Hepatocyte (in vitro differentiated cells): ENCODE measurements at regions not wholly inside any gene's neighbourhood (a gene's known extent, or its start where the extent isn't known, plus 50 kb on each side); places are given as distances from the start of the nearest gene placed in this dataset.

Experiments
- CTCF ChIP-seq: fragments of 200-600 bp; sonication (generic); IDR thresholded peaks from 2 replicates; pipeline ENCODE4 v1.5.1; 2016; ENCODE audit warnings: antibody characterized with exemption, mild to moderate bottlenecking; ENCODE audit not compliant: poor library complexity
- EZH2 ChIP-seq: fragments of 200-600 bp; sonication (generic); IDR thresholded peaks from 2 replicates; pipeline ENCODE4 v1.6.1; 2016; ENCODE audit warnings: antibody characterized with exemption, mild to moderate bottlenecking, borderline replicate concordance
- EZH2phosphoT487 ChIP-seq: fragments of 200-600 bp; sonication (generic); IDR thresholded peaks from one replicate; pipeline ENCODE4 v1.6.1; 2018; ENCODE audit warnings: antibody characterized with exemption, mild to moderate bottlenecking, low read depth, moderate library complexity; ENCODE audit not compliant: unreplicated experiment, severe bottlenecking

- TF ChIP-seq CTCF (no peak), EZH2 (no peak), EZH2phosphoT487 (no peak)
Observed at GRCh38 chr3:55144015-55144673, 216.3 kb upstream of the LRTM1 start.
